WTC11 (cell line): ENCODE measurements at regions not wholly inside any gene's neighbourhood (a gene's known extent, or its start where the extent isn't known, plus 50 kb on each side); places are given as distances from the start of the nearest gene placed in this dataset.
A peak's percentile ranks its signal among the peaks of the same experiment; 100 is the strongest.

Source experiments
- ATAC-seq: fragments of 200-7000 bp; cut with Tn5 transposase; 2 replicates; pipeline ENCODE4 v1.10.0; 2021; ENCODE audit warnings: mild to moderate bottlenecking, moderate library complexity
- CTCF ChIA-PET: fragments of 300-600 bp; sonication (Branson Sonifier 250); formaldehyde crosslinking; loops from one replicate; lab custom pipeline; 2021; ENCODE audit warnings: antibody characterized with exemption; lab: Charles Lee
- POLR2A ChIA-PET: fragments of 350-600 bp; sonication (Branson Sonifier 250); formaldehyde crosslinking; loops from one replicate; lab custom pipeline; 2021; ENCODE audit warnings: antibody characterized with exemption; lab: Charles Lee
- DNase-seq: peaks from one replicate; pipeline ENCODE4 v3.0.0; 2021; ENCODE audit warnings: low spot score
- H3K27ac Mint-ChIP-seq: 2 replicates; pipeline ENCODE4 v1.8.0; 2021; ENCODE audit warnings: mixed read lengths
- H3K27me3 Mint-ChIP-seq: 2 replicates; pipeline ENCODE4 v1.8.0; 2021; ENCODE audit warnings: low read depth, mild to moderate bottlenecking, moderate library complexity, mixed read lengths
- H3K36me3 Mint-ChIP-seq: 2 replicates; pipeline ENCODE4 v1.8.0; 2021; ENCODE audit warnings: mixed read lengths
- H3K4me1 Mint-ChIP-seq: 2 replicates; pipeline ENCODE4 v1.8.0; 2022; ENCODE audit warnings: mixed read lengths
- H3K4me3 Mint-ChIP-seq: 2 replicates; pipeline ENCODE4 v1.8.0; 2021; ENCODE audit warnings: mild to moderate bottlenecking, moderate library complexity, mixed read lengths
- H3K9me3 Mint-ChIP-seq: 2 replicates; pipeline ENCODE4 v1.8.0; 2021; ENCODE audit warnings: mixed read lengths
- AFF4 ChIP-seq: sonication (generic); formaldehyde crosslinking; IDR thresholded peaks from 2 replicates; pipeline ENCODE4 v1.8.1; 2023; ENCODE audit warnings: mild to moderate bottlenecking, missing genetic modification reagents, borderline replicate concordance
- ATF3 ChIP-seq: sonication (generic); formaldehyde crosslinking; conservative IDR thresholded peaks from 2 replicates; pipeline ENCODE4 v1.8.1; 2022; ENCODE audit warnings: mild to moderate bottlenecking, missing genetic modification reagents
- CDX4 ChIP-seq: fragments of 250-450 bp; sonication (Bioruptor Pico); IDR thresholded peaks from 2 replicates; pipeline ENCODE4 v1.9.0; 2021; ENCODE audit warnings: moderate library complexity, mild to moderate bottlenecking, inconsistent platforms, borderline replicate concordance
- ESRRA ChIP-seq: sonication (generic); formaldehyde crosslinking; IDR thresholded peaks from 2 replicates; pipeline ENCODE4 v1.8.1; 2022; ENCODE audit warnings: mild to moderate bottlenecking, missing genetic modification reagents, borderline replicate concordance
- ETV6 ChIP-seq: sonication (generic); formaldehyde crosslinking; IDR thresholded peaks from 2 replicates; pipeline ENCODE4 v1.8.1; 2022; ENCODE audit warnings: mild to moderate bottlenecking, missing genetic modification reagents
- FOXK1 ChIP-seq: sonication (generic); formaldehyde crosslinking; IDR thresholded peaks from 2 replicates; pipeline ENCODE4 v1.8.0; 2022; ENCODE audit warnings: mild to moderate bottlenecking, moderate library complexity, missing genetic modification reagents
- GTF2I ChIP-seq: fragments of 250-450 bp; sonication (Bioruptor Pico); conservative IDR thresholded peaks from 2 replicates; pipeline ENCODE4 v1.4.0; 2021; ENCODE audit warnings: mild to moderate bottlenecking
- MAX ChIP-seq: sonication (generic); formaldehyde crosslinking; IDR thresholded peaks from 2 replicates; pipeline ENCODE4 v1.8.0; 2022; ENCODE audit warnings: mild to moderate bottlenecking, missing genetic modification reagents
- NFE2L1 ChIP-seq: sonication (generic); formaldehyde crosslinking; IDR thresholded peaks from 2 replicates; pipeline ENCODE4 v1.8.1; 2023; ENCODE audit warnings: missing genetic modification reagents
- NFYB ChIP-seq: sonication (generic); formaldehyde crosslinking; conservative IDR thresholded peaks from 2 replicates; pipeline ENCODE4 v1.8.0; 2022; ENCODE audit warnings: low read depth, missing genetic modification reagents
- PREB ChIP-seq: sonication (generic); formaldehyde crosslinking; IDR thresholded peaks from 2 replicates; pipeline ENCODE4 v1.8.1; 2022; ENCODE audit warnings: mild to moderate bottlenecking, missing genetic modification reagents, moderate library complexity, borderline replicate concordance
- SOX15 ChIP-seq: fragments of 250-450 bp; sonication (Bioruptor Pico); IDR thresholded peaks from 2 replicates; pipeline ENCODE4 v1.9.0; 2021; ENCODE audit warnings: mild to moderate bottlenecking
- SP1 ChIP-seq: sonication (generic); formaldehyde crosslinking; conservative IDR thresholded peaks from 2 replicates; pipeline ENCODE4 v1.8.1; 2022; ENCODE audit warnings: missing genetic modification reagents
- ZBTB21 ChIP-seq: sonication (generic); formaldehyde crosslinking; IDR thresholded peaks from 2 replicates; pipeline ENCODE4 v1.8.1; 2023; ENCODE audit warnings: mild to moderate bottlenecking, missing genetic modification reagents, borderline replicate concordance
- ZBTB43 ChIP-seq: sonication (generic); formaldehyde crosslinking; IDR thresholded peaks from 2 replicates; pipeline ENCODE4 v1.8.1; 2023; ENCODE audit warnings: mild to moderate bottlenecking, missing genetic modification reagents

GRCh38 chr4:105061136-105061696 lies 85.5 kb upstream of the TET2 start:
- Mint-ChIP-seq H3K9me3 (no peaks in the 10 kb centered on the region), H3K27ac (peak overlapping the region; percentile 43; the same call in 1 of the 2 replicates), H3K4me3 (no peak overlapping the region), H3K4me1 (peaks cover 15% of the 10 kb centered on the region), H3K27me3 (no peaks in the 10 kb centered on the region), H3K36me3 (no peaks in the 10 kb centered on the region)
- TF ChIP-seq ETV6: no peak
- no peak for TF ChIP-seq NFYB (CRISPR knock-in tag)
- TF ChIP-seq ESRRA (CRISPR knock-in tag): no peak
- TF ChIP-seq PREB (CRISPR knock-in tag): no peak
- no peak for TF ChIP-seq NFE2L1 (CRISPR knock-in tag)
- POLR2A ChIA-PET: no interaction called here
- CTCF ChIA-PET: no interaction called here
- ATAC-seq (peak; percentile 94), DNase-seq (no peak)

GRCh38 chr4:105061731-105062130 lies 84.9 kb upstream of the TET2 start:
- H3K27me3 Mint-ChIP-seq: no peaks in the 10 kb centered on the region
- ATAC-seq: no peak
- no peaks in the 10 kb centered on the region for H3K9me3 Mint-ChIP-seq
- POLR2A ChIA-PET: interaction anchor here (1.0 kb wide), 1 partner anchor 412 kb away, joined by 3 read pairs; the partner anchor contains the start of gene PPA2
- H3K4me3 Mint-ChIP-seq: no peak overlapping the region
- no peak for DNase-seq
- no peaks in the 10 kb centered on the region for H3K36me3 Mint-ChIP-seq
- TF ChIP-seq ESRRA (CRISPR knock-in tag) (no peak), ATF3 (CRISPR knock-in tag) (no peak), MAX (CRISPR knock-in tag) (no peak), SP1 (CRISPR knock-in tag) (no peak), ZBTB43 (CRISPR knock-in tag) (no peak), ZBTB21 (CRISPR knock-in tag) (no peak), CDX4 (CRISPR knock-in tag) (no peak), GTF2I (CRISPR knock-in tag) (no peak), FOXK1 (CRISPR knock-in tag) (no peak), NFE2L1 (CRISPR knock-in tag) (no peak), SOX15 (CRISPR knock-in tag) (no peak), AFF4 (CRISPR knock-in tag) (no peak)
- no peak overlapping the region for H3K27ac Mint-ChIP-seq
- peaks cover 15% of the 10 kb centered on the region for H3K4me1 Mint-ChIP-seq
- CTCF ChIA-PET: interaction anchor here (0.6 kb wide), 1 partner anchor 1431 kb away, joined by 3 read pairs; no protein-coding TSS in a partner anchor
